Liver (tissue), 3 donors: ENCODE measurements at regions not wholly inside any gene's neighbourhood (a gene's known extent, or its start where the extent isn't known, plus 50 kb on each side); places are given as distances from the start of the nearest gene placed in this dataset.

ENCODE experiments used
- ATF3 ChIP-seq: IDR thresholded peaks from 2 replicates; pipeline ENCODE4 v1.6.1; 2016; ENCODE audit warnings: antibody characterized with exemption
- CTCF ChIP-seq: fragments of 150-350 bp; IDR thresholded peaks from 2 replicates; pipeline ENCODE4 v1.5.1; 2017; ENCODE audit warnings: improper control_type of control experiment, low read depth, low read length; ENCODE audit not compliant: missing input control
- EGR1 ChIP-seq, 2 donors: IDR thresholded peaks; 2 replicates each; pipeline ENCODE4 v1.6.1; 2016 to 2018; ENCODE audit warnings: antibody characterized with exemption in 2 of 2, low read depth in 2 of 2
- GABPA ChIP-seq, 2 donors: IDR thresholded peaks in 1 of 2; conservative IDR thresholded peaks in 1 of 2; 2 replicates each; pipeline ENCODE4 v1.6.1; 2016; ENCODE audit warnings: antibody characterized with exemption in 2 of 2, mild to moderate bottlenecking in 1 of 2, moderate library complexity in 1 of 2
- MAX ChIP-seq: IDR thresholded peaks from 2 replicates; pipeline ENCODE4 v1.6.1; 2016; ENCODE audit warnings: antibody characterized with exemption
- NR2F2 ChIP-seq: IDR thresholded peaks from 2 replicates; pipeline ENCODE4 v1.6.1; 2016; ENCODE audit warnings: antibody characterized with exemption
- REST ChIP-seq: IDR thresholded peaks from 2 replicates; pipeline ENCODE4 v1.6.1; 2016; ENCODE audit warnings: antibody characterized with exemption, mild to moderate bottlenecking
- SP1 ChIP-seq: IDR thresholded peaks from 2 replicates; pipeline ENCODE4 v1.6.1; 2018; ENCODE audit warnings: antibody characterized with exemption, mild to moderate bottlenecking
- TAF1 ChIP-seq: conservative IDR thresholded peaks from 2 replicates; pipeline ENCODE4 v1.6.1; 2016; ENCODE audit warnings: antibody characterized with exemption, mild to moderate bottlenecking
- YY1 ChIP-seq: IDR thresholded peaks from 2 replicates; pipeline ENCODE4 v1.6.1; 2016; ENCODE audit warnings: antibody characterized with exemption, mild to moderate bottlenecking
- donor health status: healthy.
- donor health status: healthy.

GRCh38 chr7:1295776-1296355, 63.2 kb downstream of the UNCX start:
- TF ChIP-seq ATF3 (no peak), NR2F2 (no peak), CTCF (no peak), YY1 (no peak), SP1 (no peak), EGR1 (IDR thresholded peaks at IDR 0.05; ENCODE audit: low read depth in 2 of 2) (no peak), TAF1 (no peak), MAX (no peak), REST (no peak), GABPA (IDR thresholded peaks at IDR 0.05 in 1 of 2, conservative IDR thresholded peaks at IDR 0.05 in 1 of 2) (no peak)
